HFFc6 (cell line): ENCODE measurements at regions not wholly inside any gene's neighbourhood (a gene's known extent, or its start where the extent isn't known, plus 50 kb on each side); places are given as distances from the start of the nearest gene placed in this dataset.

Source experiments
- DNase-seq: peaks from one replicate; pipeline ENCODE4 v3.0.0-alpha.2; 2018
- H3K27ac Mint-ChIP-seq: 2 replicates; pipeline ENCODE4 v1.8.0; 2020; ENCODE audit warnings: mild to moderate bottlenecking, mixed read lengths
- H3K27me3 Mint-ChIP-seq: 2 replicates; pipeline ENCODE4 v1.8.0; 2021; ENCODE audit warnings: mild to moderate bottlenecking, moderate library complexity, mixed read lengths; ENCODE audit not compliant: insufficient read depth
- H3K36me3 Mint-ChIP-seq: 2 replicates; pipeline ENCODE4 v1.8.0; 2021; ENCODE audit warnings: low read depth, mixed read lengths
- H3K4me1 Mint-ChIP-seq: 2 replicates; pipeline ENCODE4 v1.8.0; 2020; ENCODE audit warnings: low read depth, mixed read lengths
- H3K4me3 Mint-ChIP-seq: 2 replicates; pipeline ENCODE4 v1.8.0; 2020; ENCODE audit warnings: mild to moderate bottlenecking, moderate library complexity, mixed read lengths
- H3K9me3 Mint-ChIP-seq: 2 replicates; pipeline ENCODE4 v1.8.0; 2020; ENCODE audit warnings: mild to moderate bottlenecking, mixed read lengths
- TF ChIP-seq, protein P1 (sequence below): fragments of 200-600 bp; sonication (generic); IDR thresholded peaks from 2 replicates; pipeline ENCODE4 v1.5.0; 2021; ENCODE audit warnings: antibody characterized with exemption, mild to moderate bottlenecking

DNA sequence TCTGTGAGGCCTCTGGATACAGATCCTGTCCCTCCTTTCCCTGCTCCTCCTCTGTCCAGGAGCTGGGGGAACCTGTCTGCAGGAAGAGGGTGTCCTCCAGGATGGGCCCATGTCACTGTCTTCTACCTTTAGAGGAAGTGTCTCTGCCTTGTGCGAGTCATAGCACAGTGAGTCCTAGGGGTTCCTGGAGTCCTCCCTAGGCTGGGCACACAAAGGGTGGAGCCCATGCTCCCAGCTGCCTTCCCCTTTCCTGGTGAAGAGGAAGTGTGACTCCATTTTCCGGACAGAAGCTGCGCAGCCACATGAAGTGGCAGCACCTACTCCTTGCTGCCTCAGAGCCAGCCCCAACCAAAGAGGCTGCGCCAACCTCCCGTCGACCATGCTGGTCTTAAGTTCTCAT is 112.2 kb downstream of the CTTN start:
- Mint-ChIP-seq H3K27ac (no peak overlapping the region), H3K36me3 (peaks cover 9% of the 10 kb centered on the region), H3K4me1 (no peaks in the 10 kb centered on the region), H3K4me3 (no peak overlapping the region), H3K9me3 (peaks cover 35% of the 10 kb centered on the region), H3K27me3 (peaks cover 11% of the 10 kb centered on the region)
- DNase-seq = no peak
- TF ChIP-seq, protein P1, sequence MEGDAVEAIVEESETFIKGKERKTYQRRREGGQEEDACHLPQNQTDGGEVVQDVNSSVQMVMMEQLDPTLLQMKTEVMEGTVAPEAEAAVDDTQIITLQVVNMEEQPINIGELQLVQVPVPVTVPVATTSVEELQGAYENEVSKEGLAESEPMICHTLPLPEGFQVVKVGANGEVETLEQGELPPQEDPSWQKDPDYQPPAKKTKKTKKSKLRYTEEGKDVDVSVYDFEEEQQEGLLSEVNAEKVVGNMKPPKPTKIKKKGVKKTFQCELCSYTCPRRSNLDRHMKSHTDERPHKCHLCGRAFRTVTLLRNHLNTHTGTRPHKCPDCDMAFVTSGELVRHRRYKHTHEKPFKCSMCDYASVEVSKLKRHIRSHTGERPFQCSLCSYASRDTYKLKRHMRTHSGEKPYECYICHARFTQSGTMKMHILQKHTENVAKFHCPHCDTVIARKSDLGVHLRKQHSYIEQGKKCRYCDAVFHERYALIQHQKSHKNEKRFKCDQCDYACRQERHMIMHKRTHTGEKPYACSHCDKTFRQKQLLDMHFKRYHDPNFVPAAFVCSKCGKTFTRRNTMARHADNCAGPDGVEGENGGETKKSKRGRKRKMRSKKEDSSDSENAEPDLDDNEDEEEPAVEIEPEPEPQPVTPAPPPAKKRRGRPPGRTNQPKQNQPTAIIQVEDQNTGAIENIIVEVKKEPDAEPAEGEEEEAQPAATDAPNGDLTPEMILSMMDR = no peak

DNA sequence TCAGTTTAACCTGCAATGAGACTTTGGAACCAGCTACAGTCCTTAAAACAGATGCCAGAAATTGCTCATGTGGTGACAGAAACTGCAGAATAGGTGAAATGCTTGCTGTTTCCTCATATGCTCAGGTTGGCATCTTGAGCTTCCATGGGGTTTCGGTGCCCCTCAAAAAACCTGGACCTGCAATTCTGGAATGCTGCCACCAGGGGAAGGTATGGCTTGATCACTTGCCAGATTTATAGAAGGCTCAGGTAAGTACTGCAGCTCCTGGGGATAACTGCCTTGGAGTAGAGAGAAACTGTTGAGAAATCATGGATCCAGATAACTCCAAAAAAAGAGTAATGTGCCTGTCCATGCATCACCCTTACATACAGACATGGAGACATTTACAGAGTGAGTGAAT is 113.0 kb downstream of the CTTN start:
- peaks cover 9% of the 10 kb centered on the region for H3K36me3 Mint-ChIP-seq
- DNase-seq = no peak

DNA sequence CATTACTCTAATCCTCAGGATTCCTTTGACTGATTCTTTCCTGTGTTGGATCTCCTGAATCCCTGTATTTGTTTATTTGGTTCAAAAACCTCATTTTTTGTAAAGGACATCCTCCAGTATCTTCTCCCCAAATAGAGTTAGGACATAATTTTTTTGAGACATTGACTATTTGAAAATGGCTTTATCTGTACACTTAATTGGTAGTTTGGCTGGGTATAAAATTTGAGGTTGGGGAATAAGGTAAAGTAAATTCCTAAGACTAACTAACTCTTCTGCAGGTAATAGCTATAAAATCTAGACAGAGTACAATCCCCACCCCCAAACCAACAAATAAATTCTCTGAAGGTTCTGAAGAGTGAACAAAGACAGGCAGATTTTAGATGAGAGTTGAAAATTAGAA is 114.4 kb downstream of the CTTN start:
- TF ChIP-seq, protein P1 = no peak
- DNase-seq = no peak
- H3K27ac Mint-ChIP-seq = no peak overlapping the region

More for the DNA sequence above, 113.0 kb downstream of the CTTN start:
- H3K9me3 Mint-ChIP-seq = peaks cover 35% of the 10 kb centered on the region
- no peak overlapping the region for H3K27ac Mint-ChIP-seq
- H3K27me3 Mint-ChIP-seq = peaks cover 9% of the 10 kb centered on the region
- no peak overlapping the region for H3K4me3 Mint-ChIP-seq
- H3K4me1 Mint-ChIP-seq = no peaks in the 10 kb centered on the region
- TF ChIP-seq, protein P1 = peak; percentile 57

DNA sequence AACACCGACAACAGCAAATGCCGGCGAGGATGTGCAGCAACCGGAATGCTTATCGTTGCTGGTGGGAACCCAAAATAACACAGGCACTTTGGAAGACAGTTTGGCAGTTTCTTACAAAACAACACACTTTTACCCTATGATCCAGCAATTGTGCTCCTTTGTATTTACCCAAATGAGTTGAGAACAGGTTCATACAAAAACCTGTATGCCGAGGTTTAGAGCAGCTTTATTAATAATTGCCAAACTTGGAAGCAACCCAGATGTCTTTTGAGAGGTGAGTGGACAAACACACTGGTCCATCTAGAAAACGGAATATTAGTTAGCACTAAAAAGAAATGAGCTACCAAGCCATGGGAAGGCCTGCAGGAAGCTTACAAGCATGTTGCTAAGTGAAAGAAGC is 118.9 kb downstream of the CTTN start:
- Mint-ChIP-seq H3K4me1 (0 out of 2 replicates have a peak, but pooled peaks cover 7% of the 10 kb centered on the region), H3K36me3 (peaks cover 9% of the 10 kb centered on the region), H3K27me3 (peaks cover 18% of the 10 kb centered on the region), H3K4me3 (no peak overlapping the region), H3K9me3 (peaks cover 18% of the 10 kb centered on the region), H3K27ac (no peak overlapping the region)
- TF ChIP-seq, protein P1 = no peak
- DNase-seq = no peak

More for the DNA sequence above, 114.4 kb downstream of the CTTN start:
- H3K9me3 Mint-ChIP-seq = peaks cover 35% of the 10 kb centered on the region
- no peak overlapping the region for H3K4me3 Mint-ChIP-seq
- no peaks in the 10 kb centered on the region for H3K4me1 Mint-ChIP-seq
- H3K27me3 Mint-ChIP-seq = peaks cover 7% of the 10 kb centered on the region
- peaks cover 9% of the 10 kb centered on the region for H3K36me3 Mint-ChIP-seq

DNA sequence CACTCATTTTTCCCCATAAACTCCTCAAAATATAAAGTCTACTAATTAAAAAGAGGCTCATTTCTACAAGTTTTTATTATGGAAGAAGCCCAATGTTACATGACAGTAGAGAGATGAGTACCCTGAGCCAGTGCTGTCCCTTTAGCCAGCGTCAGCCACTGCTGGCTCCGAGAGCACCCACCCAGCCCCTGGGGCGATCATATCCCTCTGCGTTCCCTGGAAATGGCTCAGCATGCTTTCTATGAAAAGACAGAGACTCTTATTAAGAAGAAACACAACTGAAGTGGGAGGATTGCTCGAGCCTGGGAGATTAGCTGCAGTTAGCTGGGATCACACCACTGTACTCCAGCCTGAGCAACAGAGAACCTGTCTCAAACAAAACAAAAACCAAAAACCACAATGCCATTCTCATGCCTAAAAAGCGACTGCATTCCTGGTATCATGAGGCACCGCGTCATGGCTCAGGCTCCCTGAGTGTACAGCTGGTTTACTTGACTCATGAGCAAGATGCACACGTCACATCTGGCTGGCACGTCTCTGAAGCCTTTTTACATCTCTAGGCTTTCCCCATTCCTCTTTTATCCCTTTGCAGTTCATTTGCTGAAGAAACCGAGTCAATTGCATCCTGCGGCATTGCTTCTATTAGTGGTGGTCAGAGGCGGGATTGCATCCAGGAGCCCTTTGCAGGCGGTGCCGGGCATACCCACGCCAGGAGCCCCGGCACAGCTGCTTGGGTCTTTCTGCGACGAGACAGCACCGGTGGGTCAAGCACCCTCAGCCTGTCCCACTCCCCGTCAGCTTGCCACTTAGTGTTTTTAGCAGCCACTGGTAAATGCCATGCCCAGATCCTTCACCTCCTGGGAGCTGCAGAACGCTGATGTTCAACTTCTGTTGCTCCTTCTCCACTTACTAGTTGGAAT is 119.9 kb downstream of the CTTN start:
- Mint-ChIP-seq H3K27ac (no peak overlapping the region), H3K4me1 (0 out of 2 replicates have a peak, but pooled peaks cover 7% of the 10 kb centered on the region), H3K9me3 (peaks cover 8% of the 10 kb centered on the region), H3K4me3 (no peak overlapping the region), H3K27me3 (peaks cover 18% of the 10 kb centered on the region), H3K36me3 (peaks cover 4% of the 10 kb centered on the region; the same call in 1 of the 2 replicates)
- DNase-seq = peak; percentile 76
- TF ChIP-seq, protein P1 = peak; percentile 24; the same call in 1 of the 2 replicates
